Glutamatergic neuron (in vitro differentiated cells): ENCODE measurements at regions not wholly inside any gene's neighbourhood (a gene's known extent, or its start where the extent isn't known, plus 50 kb on each side); places are given as distances from the start of the nearest gene placed in this dataset.

Experiments
- DNase-seq: peaks from one replicate; pipeline ENCODE4 v3.0.0; 2022
- H3K27ac Mint-ChIP-seq: one replicate; pipeline ENCODE4 v1.8.0; 2020; ENCODE audit warnings: mild to moderate bottlenecking, mixed read lengths, inconsistent platforms; ENCODE audit not compliant: unreplicated experiment
- H3K27me3 Mint-ChIP-seq: one replicate; pipeline ENCODE4 v1.8.0; 2020; ENCODE audit warnings: mild to moderate bottlenecking, moderate library complexity, mixed read lengths, inconsistent platforms; ENCODE audit not compliant: unreplicated experiment
- H3K36me3 Mint-ChIP-seq: one replicate; pipeline ENCODE4 v1.8.0; 2020; ENCODE audit warnings: mild to moderate bottlenecking, mixed read lengths, inconsistent platforms; ENCODE audit not compliant: unreplicated experiment
- H3K4me1 Mint-ChIP-seq: one replicate; pipeline ENCODE4 v1.8.0; 2020; ENCODE audit warnings: mild to moderate bottlenecking, low read depth, mixed read lengths, inconsistent platforms; ENCODE audit not compliant: unreplicated experiment
- H3K4me3 Mint-ChIP-seq: one replicate; pipeline ENCODE4 v1.8.0; 2020; ENCODE audit warnings: mild to moderate bottlenecking, mixed read lengths, inconsistent platforms; ENCODE audit not compliant: unreplicated experiment
- H3K9me3 Mint-ChIP-seq: one replicate; pipeline ENCODE4 v1.8.0; 2020; ENCODE audit warnings: mild to moderate bottlenecking, moderate library complexity, mixed read lengths, inconsistent platforms; ENCODE audit not compliant: unreplicated experiment
- TF ChIP-seq, protein P1 (sequence below): fragments of 200-600 bp; sonication (generic); IDR thresholded peaks from one replicate; pipeline ENCODE4 v1.5.0; 2021; ENCODE audit not compliant: partially characterized antibody, unreplicated experiment

DNA sequence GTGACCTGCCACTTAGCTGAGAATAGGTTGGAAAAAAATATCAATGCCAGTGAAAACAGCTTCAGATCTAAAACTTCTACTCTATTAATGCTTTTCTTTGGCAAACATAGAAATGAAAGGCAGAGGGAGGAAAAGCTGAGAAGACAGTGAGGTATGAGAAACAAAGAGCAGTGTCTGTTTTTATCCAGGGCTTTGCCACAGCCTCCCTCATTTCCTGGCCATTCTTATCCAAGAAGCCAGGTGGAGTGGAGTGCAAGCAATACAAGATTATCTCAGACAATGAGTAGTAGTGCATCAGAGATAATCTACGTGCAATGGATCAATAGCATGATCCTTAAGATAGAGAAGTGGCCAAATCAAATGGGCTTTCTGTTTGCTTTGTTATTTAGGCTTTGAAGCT lies 808.7 kb upstream of the PIK3C3 start:
- Mint-ChIP-seq H3K27ac (no peak overlapping the region), H3K9me3 (peaks cover 2% of the 10 kb centered on the region), H3K4me1 (peaks cover 14% of the 10 kb centered on the region), H3K27me3 (peaks cover 3% of the 10 kb centered on the region), H3K36me3 (no peaks in the 10 kb centered on the region), H3K4me3 (no peak overlapping the region)
- DNase-seq: no peak
- TF ChIP-seq, protein P1, sequence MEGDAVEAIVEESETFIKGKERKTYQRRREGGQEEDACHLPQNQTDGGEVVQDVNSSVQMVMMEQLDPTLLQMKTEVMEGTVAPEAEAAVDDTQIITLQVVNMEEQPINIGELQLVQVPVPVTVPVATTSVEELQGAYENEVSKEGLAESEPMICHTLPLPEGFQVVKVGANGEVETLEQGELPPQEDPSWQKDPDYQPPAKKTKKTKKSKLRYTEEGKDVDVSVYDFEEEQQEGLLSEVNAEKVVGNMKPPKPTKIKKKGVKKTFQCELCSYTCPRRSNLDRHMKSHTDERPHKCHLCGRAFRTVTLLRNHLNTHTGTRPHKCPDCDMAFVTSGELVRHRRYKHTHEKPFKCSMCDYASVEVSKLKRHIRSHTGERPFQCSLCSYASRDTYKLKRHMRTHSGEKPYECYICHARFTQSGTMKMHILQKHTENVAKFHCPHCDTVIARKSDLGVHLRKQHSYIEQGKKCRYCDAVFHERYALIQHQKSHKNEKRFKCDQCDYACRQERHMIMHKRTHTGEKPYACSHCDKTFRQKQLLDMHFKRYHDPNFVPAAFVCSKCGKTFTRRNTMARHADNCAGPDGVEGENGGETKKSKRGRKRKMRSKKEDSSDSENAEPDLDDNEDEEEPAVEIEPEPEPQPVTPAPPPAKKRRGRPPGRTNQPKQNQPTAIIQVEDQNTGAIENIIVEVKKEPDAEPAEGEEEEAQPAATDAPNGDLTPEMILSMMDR: no peak

DNA sequence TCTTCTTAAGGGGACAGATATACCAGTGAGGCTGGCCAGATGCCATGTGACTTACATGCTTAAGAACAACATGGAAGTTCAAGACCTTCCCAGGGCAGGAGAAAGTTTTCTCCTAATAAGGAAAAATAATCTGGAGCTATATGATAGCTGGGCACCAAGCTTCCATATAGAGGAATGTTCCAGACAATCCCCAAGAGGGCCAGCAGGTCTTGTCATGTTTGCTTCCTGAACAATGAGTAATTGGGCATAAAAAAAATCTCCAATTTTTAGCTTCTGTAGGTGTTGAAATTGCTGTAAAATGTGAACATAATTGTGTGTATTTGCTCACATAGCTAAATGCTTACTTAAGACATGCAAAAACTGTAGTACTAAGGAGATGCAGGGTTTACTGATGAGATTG lies 809.5 kb upstream of the PIK3C3 start:
- H3K27me3 Mint-ChIP-seq: peaks cover 3% of the 10 kb centered on the region
- no peaks in the 10 kb centered on the region for H3K36me3 Mint-ChIP-seq
- H3K9me3 Mint-ChIP-seq: peaks cover 2% of the 10 kb centered on the region
- no peak overlapping the region for H3K27ac Mint-ChIP-seq
- TF ChIP-seq, protein P1: no peak
- H3K4me1 Mint-ChIP-seq: peaks cover 14% of the 10 kb centered on the region
- H3K4me3 Mint-ChIP-seq: no peak overlapping the region
- DNase-seq: no peak

DNA sequence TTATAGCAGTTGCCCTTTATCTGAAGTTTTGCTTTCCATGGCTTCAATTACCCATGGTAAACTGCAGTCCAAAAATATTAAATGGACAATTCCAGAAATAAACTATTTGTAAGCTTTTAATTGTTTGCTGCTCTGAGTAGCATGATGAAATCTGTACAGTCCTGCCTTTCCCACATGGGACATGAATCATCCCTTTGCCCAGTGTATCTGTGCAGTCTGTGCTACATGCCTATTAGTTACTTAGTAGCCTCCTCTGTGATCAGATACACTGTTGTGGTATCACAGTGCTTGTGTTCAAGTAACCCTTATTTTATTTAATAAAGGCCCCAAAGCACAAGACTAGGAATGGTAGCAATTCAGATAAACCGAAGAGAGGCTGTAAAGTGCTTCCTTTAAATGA lies 810.6 kb upstream of the PIK3C3 start:
- Mint-ChIP-seq H3K27me3 (peaks cover 3% of the 10 kb centered on the region), H3K4me3 (no peak overlapping the region), H3K9me3 (peaks cover 2% of the 10 kb centered on the region), H3K36me3 (no peaks in the 10 kb centered on the region), H3K27ac (peak overlapping the region; percentile 49), H3K4me1 (peaks cover 14% of the 10 kb centered on the region)
- DNase-seq: no peak
- TF ChIP-seq, protein P1: no peak

DNA sequence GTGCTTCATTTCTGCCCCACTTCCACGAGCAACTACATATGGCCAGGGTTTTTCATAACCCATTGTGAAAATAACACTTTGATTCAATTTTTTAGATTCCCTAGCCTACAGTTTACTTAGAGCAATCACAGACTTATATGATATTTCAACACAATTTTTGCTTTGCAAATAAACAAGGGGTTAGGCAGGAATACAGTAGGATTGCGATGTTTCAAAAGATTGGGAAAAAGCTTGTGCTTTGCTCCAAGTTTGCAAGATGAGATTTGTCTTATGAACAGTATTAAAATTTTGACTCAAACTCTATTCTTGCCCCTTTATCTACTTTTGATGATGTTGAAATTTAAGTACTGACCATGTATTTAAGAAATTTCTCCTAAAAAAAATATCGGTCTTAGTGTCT lies 814.5 kb upstream of the PIK3C3 start:
- peaks cover 8% of the 10 kb centered on the region for H3K4me1 Mint-ChIP-seq
- no peak for DNase-seq
- no peaks in the 10 kb centered on the region for H3K36me3 Mint-ChIP-seq
- H3K9me3 Mint-ChIP-seq: peaks cover 2% of the 10 kb centered on the region
- no peaks in the 10 kb centered on the region for H3K27me3 Mint-ChIP-seq
- TF ChIP-seq, protein P1: no peak
- H3K27ac Mint-ChIP-seq: no peak overlapping the region
- no peak overlapping the region for H3K4me3 Mint-ChIP-seq

DNA sequence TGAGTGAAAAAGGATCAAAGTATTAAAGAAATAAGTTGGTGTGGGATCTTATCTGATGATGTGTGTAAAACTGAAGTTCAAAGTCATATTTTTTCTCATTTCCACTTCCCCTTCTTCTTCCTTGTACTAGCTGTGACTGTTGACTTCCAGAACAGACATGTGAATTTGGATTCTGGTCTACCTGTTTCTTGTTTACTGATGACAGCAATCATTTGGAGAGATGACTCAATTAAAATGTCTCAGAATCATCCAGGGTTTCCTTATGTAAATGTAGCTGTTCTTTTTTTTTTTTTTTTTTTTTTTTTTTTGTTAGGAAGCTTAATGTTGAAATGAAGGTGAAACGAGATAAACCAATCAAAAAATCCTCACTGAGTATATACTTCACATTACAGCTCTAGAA lies 819.9 kb upstream of the PIK3C3 start:
- Mint-ChIP-seq H3K36me3 (no peaks in the 10 kb centered on the region), H3K27ac (no peak overlapping the region), H3K27me3 (no peaks in the 10 kb centered on the region), H3K4me1 (no peaks in the 10 kb centered on the region), H3K9me3 (no peaks in the 10 kb centered on the region), H3K4me3 (no peak overlapping the region)
- DNase-seq: no peak
- TF ChIP-seq, protein P1: no peak
